K562 (cell line): ENCODE measurements at regions not wholly inside any gene's neighbourhood (a gene's known extent, or its start where the extent isn't known, plus 50 kb on each side); places are given as distances from the start of the nearest gene placed in this dataset.

Experiments
- ARID2 ChIP-seq: fragments of 450-650 bp; IDR thresholded peaks from 2 replicates; pipeline ENCODE4 v1.6.1; 2017; ENCODE audit warnings: antibody characterized with exemption, mild to moderate bottlenecking
- HIVEP1 ChIP-seq: fragments of 250-450 bp; sonication (Bioruptor Pico); IDR thresholded peaks from 2 replicates; pipeline ENCODE4 v1.4.0; 2020; ENCODE audit warnings: mild to moderate bottlenecking
- ZBTB11 ChIP-seq, 3 experiments: fragments of 200-800 bp in 1 of 3; fragments of 250-450 bp in 1 of 3; fragments of 450-650 bp in 1 of 3; sonication (Bioruptor Pico) in 1 of 3; sonication (Bioruptor generic) in 1 of 3; formaldehyde crosslinking in 1 of 3; IDR thresholded peaks; 2 replicates each; pipeline versions ENCODE4 v1.6.1 to v1.8.0; 2016 to 2022; ENCODE audit warnings: mild to moderate bottlenecking in 2 of 3, missing genetic modification characterization in 2 of 3, missing compliant biosample characterization in 1 of 3, moderate library complexity in 1 of 3
- ZBTB40 ChIP-seq, 2 experiments: fragments of 450-650 bp in 1 of 2; sonication (generic) in 1 of 2; formaldehyde crosslinking in 1 of 2; IDR thresholded peaks; 2 replicates each; pipeline versions ENCODE4 v1.7.1 to v1.9.0; 2016 to 2022; ENCODE audit warnings: inconsistent platforms in 1 of 2, mild to moderate bottlenecking in 1 of 2, missing genetic modification reagents in 1 of 2

- TF ChIP-seq ZBTB40 (IDR thresholded peaks at IDR 0.05) (peak; percentile 82), ZBTB40 (CRISPR knock-in tag; IDR thresholded peaks at IDR 0.05) (no peak), ZBTB11 (CRISPR knock-in tag; IDR thresholded peaks at IDR 0.05) (peak in 2 of 3 experiments; percentile 40 to 75; a peak in 3 of 6 replicates), HIVEP1 (no peak), ARID2 (no peak)
- TF ChIP-seq, all 486 proteins: peak for 3
Observed at GRCh38 chr12:14187966-14188365, 177.5 kb upstream of the ATF7IP start (continued).
